ENCODE measurements at regions not wholly inside any gene's neighbourhood (a gene's known extent, or its start where the extent isn't known, plus 50 kb on each side); places are given as distances from the start of the nearest gene placed in this dataset.

DNA sequence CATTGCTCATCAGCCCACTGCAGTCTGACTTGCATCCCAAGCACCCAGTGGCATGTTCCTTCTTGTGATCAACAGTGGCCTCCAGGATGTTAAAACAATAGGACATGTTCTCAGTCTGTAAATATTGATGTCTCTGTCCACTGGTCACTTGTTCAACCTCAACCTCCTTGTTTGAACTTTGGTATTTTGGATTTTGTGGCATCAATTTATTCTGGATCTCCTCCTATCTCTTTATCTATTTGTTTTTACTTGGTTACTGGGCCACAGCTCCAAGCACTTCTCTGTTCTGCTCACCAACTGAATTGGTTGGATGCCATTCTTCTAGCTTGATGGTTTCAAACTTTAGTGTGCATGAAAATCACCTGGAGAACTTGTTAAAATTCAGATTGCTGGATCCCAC lies 1414.8 kb upstream of the CELF4 start:
- DNase-seq: no peak

DNA sequence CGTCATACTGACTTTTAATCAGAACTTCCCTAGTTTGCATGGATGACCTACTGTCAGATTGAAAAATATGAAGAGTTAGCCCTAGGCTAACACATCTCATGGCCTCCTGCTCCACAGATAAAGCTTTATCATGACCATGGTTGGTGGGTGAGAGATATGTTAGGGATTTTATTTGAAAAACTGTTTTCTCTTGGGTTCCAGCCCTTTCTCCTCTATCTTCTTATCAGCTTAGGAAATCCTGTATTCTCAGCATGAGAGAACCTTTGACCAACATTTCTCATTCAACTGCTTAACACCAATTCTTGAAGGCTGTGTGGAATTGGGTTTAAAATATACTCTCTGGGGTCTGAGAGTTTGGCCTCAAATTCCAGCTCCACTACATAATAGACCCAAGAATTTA lies 1407.0 kb upstream of the CELF4 start:
- no peak for DNase-seq

DNA sequence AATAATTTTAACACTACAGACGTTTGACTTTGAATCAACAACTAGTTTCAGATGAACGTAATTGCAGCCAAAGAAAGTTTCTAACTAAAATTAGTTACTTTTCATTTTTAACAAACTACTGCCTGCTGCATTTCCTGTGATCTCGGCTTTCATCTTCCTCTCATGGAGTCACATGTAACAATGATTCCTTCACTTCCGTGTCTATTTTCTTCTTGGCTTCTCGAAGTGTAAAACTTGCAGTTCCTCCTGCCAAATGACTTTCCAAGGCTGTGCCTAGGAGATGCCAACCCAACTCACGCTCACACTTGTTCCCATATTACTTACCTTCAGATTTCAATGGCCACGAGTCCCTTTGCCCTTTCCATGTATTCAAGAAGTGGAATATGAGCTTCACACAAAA lies 1406.3 kb upstream of the CELF4 start:
- DNase-seq: no peak

DNA sequence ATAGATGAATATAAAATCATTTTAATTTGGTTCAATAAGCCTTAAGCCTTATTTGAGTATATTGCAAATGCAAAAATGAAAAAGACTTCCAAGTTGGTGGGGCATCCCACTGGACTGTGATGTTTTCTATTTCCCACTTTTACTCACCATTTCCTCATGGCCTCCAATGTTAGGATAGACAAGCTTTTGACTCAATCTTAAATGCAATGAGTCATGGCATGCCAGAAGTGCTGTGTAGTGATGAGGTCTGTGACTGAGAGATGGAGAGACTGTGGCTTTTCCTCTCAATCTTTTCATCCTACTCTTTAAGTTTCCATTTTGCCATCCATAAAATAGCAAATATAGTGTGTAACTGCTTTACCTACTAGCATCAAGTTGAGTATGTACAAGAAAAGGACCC lies 1401.2 kb upstream of the CELF4 start:
- no peak for DNase-seq

DNA sequence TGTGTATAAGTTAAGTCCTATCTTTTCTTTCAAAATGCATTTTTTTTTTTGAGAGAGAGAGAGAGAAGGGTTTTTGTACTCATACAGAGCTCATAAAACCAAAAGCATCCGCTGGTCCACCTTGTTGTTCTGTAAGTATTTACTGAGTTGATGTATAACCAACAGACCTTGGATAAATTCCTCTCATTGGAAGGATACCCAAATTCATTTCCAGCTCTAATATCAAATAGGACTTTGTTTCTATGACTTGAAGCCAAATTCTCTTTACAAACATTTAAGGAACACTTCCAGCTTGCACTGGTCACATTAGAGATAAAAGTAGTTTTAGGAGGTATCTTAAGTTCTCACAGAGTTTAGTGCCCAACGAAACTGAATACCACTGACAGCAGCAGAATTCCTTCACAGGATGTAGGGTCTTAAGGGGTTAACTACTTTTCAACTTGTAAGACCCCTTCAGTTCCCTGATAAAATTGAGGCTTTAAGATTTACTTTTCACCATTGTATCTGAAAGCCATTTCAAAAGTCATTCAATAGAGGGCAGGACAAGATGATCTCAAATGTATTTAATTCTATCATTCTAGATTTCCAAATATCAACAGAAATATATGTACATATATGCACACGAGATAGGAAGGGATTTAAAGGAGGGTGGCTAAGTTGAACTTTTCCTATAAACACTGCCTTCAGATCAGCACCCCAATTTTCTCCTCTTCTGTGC lies 1398.5 kb upstream of the CELF4 start:
- no peak for DNase-seq

DNA sequence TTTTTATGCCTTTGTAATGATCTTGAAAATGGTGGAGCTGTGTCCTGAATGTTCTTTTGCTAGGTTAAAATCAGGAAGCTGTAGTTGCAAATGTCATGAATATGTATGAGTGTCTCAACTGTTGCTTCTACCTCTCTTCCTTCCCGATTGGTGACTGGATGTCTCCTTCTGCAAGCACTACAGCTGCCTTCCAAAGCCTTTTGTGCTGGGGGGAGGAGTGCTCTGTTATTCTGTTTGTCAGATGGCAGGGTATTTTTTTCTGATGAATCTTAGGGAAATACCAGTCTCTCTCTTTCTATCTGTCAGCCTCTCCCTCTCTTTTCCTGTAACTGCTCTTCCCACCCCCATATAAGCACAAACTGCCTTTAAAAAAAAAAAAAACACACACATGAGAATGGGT lies 1396.3 kb upstream of the CELF4 start:
- DNase-seq: peak in 1 of 3 experiments; percentile 30

DNA sequence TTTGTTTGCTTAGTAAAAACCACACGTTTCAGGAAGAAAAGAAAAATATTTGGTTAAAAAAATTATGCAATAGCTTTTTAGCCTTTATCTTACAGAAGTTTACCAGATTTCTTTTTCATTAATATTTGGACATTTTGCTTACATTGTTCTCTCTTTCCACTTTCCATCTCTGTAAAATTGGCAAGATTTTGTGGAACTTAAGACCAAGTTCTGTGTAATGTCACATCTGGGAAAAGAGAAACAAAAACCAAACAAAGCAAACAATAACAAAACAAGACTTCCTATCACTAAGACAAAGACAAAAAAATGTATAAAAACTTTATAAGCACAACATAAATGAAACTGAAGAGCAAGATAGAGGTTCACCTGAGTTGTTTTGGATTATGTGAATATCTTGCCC lies 1392.1 kb upstream of the CELF4 start:
- no peak for DNase-seq

DNA sequence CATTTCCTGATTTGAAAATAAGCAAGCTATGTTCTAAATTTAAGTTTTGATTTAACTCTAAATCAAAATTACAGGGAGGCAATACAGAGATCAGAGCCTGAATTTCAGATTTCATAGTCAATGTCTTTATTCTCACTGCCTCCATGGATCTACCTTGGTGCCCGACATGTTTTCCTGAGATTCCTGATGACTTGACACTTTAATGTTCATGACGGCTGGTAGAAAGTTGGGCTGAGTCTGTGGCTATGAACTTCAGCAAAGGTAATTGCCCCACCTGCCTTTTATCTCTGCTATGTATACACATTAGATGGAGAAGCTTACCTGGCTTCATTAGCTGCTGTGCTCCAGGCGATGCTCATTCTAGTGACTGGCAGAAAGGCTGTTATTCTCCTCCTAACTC lies 1390.5 kb upstream of the CELF4 start:
- DNase-seq: peak in 2 of 3 experiments; percentile 13 to 59

DNA sequence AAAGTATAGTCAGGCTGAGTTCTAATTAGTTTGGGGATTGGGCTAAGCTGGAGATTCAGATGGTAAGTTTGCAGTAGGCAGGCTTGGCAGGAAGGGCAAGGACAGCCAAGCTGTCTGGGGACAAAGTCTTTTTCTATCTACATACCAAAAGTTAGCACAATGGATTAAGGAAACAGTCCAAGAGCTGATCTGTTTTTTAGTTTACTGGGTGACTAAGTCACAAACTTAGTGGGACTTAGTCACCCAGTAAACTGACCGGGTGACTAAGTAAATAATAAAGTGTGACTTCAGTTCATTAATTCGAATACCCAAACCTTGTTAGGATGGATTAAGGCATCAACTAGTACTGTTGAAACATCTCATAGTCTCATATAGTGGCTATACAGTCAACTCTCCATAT lies 1386.0 kb upstream of the CELF4 start:
- no peak for DNase-seq

DNA sequence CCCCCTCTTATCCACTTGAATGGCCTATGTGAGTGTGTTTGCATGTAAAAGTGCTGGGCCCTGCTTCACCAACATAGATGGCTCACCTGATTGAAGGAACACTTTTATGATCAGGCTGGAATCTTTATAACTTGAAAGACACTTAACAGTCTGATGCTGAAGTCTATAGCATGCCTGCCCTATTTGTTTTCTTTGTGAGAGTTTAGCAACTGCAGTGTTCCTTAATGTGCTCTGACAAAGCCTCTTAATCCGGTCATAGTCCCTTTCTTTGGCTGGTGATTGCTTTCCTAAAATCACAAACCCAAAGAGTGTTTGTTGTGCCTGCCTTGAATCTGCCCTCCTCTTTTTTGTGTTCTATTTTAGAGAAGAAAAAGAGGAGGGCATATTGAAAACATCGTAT lies 1382.8 kb upstream of the CELF4 start:
- no peak for DNase-seq

DNA sequence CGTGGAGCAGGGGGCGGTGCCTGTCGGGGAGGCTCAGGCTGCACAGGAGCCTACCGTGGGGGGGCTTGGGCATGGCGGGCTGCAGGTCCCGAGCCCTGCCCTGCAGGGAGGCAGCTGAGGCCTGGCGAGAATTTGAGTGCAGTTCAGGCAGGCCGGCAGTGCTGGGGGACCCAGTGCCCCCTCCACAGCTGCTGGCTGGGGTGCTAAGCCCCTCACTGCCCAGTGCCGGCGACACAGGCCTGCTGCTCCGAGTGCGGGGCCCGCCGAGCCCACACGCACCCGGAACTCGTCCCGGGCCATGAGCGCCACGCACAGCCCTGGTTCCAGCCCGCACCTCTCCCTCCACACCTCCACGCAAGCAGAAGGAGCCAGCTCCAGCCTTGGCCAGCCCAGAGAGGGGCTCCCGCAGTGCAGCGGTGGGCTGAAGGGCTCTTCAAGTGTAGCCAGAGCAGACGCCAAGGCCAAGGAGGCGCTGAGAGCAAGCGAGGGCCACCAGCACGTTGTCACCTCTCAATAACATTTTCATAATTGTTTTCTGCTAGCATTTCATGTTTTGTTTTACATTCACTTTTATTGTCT lies 1378.9 kb upstream of the CELF4 start:
- DNase-seq: no peak

DNA sequence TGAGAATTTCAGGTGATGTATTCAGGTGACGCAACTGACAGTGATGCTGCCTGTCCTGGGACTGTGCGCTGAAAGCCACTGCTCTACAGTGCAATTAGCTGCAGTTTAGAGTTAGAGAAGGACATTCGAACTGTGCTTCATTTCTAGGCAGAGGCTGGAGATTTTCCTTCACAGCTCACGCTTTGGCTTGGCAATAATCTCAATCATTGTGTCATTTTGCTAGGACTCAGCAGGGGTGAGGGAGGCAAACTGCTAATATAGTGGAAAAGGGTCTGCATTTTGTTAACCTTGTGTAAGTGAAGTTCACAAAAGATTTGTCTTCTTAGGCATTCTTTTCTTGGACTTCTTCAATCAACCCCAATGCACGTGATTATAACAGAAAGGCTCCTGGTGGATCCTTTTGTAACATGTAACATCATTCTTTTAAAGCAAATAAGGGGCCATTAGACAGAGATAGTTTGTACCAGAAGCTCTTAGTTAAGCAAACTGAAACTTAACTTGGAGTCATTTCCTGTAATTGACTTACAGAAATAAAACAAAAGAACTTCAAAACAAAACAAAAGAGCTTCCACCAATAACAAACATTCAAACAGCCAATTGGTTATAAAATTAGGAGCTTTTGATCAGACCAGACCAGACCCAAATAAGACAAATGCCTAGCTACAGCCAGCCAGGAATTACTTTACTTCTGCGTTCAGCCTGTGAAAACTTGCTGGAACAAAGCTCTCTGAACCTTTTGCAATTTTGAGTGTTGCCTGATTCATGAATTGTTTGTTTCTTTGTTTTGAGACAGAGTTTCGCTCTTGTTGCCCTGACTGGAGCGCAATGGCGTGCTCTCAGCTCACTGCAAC lies 1376.3 kb upstream of the CELF4 start:
- no peak for DNase-seq

DNA sequence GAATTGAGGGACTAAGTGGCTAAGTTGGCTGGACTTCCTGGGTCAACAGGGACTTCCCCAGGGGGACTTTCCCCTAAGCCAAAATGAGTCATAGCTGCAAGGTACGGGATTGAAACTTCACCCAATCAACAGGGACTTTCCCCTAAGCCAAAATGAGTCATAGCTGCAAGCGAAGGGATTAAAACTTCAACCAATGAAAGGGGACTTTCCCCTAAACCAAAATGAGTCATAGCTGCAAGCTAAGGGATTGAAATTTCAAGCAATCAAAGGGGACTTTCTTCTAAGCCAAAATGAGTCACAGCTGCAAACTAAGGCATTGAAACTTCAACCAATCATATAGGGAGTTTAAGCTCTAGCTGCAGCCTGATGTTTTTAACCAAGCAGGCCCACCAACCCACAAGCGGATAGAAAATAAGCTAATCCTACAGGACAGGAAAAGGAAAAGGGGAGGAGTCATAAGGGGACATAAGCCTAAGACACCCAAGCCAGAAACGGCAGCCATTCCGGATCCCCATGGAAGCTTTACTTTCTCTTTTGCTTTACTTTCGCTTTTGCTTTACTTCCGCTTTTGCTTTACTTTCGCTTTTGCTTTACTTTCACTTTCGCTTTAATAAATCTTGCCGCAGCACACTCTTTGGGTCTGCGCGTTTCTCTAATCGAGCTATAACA lies 1375.4 kb upstream of the CELF4 start:
- DNase-seq: no peak

DNA sequence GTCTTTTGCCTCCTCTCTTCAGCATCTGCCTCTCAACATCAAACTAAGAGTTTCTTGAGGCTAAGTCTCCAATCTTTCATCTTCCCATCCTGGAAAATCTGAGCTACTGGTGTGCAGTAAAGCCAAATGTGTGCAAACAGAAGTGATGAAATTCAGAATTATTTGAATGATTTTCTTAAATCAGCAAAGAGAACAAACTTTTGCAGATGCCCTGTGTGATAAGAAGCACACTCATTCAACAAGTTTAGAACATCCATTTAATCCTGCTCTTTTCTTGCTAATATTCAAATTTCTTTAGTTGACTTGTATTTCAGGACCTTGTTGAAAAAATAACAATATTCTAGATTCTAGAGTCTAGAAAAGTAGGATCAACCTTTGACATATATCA lies 1374.9 kb upstream of the CELF4 start:
- DNase-seq: no peak

DNA sequence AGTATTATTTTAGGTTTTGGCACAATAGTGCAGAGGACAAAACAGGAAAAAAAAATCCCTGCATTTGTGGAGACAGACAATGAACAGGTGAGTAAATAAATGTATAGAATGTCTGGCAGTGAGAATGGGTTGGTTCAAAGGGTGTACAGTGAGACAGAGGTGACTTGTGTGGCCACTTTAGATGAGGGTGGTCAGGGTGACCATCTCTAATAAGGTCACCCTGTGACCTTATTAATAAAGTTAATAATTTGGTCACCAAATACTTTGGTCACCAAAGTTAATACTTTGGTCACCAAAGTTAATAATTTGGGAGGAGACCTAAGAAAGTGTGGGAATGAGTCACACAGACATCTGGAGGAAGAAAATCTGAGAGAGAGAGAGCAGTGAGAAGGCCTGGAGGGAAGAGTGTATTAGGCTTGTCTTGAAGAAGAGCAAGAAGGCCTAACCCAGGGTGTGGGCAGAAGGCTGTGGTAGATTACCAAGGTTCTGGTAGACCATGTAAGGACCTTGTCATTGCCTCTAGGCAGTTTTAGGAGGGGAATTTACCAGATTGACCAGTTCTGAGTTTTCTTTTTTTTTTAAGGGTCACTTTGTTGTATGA lies 1368.4 kb upstream of the CELF4 start:
- no peak for DNase-seq

DNA sequence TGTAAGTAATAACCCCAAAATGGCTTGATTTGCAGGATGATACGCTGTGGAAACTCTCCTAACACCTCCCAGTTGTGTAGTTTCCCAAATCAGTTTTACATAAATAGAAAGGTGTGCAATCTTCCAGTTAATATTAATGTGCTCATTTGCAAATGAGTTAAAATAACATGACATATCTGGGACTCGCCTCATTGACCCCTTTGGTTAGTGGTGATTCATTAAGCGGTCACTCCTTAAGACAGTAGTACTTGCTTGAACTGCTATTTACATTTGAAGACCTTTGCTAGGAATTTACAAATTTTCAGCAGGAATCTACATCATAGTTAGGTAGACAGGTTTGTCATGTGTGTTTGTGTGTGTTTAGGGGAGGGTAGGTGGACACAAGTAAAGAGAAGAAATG lies 1367.7 kb upstream of the CELF4 start:
- no peak for DNase-seq

DNA sequence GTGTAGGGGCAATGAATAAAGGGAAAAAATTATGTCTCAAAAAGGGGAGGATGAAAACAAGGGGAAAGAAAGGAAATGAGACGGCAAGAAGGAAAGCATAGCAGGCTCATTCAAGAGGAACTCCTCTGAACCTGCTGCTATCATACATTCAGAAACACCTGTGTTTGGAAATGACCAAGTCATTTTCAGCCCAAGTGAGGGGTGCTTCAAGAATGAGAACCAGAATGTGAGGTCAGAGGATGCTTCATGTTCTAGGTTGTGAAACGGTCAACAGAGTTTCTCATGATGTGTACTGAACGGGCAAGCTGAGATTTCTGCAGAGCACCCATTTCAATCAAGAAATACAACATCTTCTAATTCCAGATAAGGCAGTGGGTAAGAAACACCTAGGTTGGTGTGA lies 1367.2 kb upstream of the CELF4 start:
- no peak for DNase-seq

DNA sequence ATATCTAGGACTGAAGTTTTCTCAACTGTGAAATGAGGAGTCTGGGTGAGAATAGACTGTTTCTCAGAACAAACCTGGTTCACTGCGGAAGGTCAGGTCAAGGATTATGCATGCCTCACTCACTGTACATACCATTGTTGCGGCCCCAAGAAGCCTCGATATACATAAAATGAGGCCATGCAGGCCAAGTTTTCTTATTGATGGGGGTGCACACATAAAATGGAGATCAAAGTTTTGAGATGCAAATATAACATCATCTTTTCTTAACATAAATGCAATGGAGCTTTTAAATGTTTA lies 1366.1 kb upstream of the CELF4 start:
- DNase-seq: no peak

DNA sequence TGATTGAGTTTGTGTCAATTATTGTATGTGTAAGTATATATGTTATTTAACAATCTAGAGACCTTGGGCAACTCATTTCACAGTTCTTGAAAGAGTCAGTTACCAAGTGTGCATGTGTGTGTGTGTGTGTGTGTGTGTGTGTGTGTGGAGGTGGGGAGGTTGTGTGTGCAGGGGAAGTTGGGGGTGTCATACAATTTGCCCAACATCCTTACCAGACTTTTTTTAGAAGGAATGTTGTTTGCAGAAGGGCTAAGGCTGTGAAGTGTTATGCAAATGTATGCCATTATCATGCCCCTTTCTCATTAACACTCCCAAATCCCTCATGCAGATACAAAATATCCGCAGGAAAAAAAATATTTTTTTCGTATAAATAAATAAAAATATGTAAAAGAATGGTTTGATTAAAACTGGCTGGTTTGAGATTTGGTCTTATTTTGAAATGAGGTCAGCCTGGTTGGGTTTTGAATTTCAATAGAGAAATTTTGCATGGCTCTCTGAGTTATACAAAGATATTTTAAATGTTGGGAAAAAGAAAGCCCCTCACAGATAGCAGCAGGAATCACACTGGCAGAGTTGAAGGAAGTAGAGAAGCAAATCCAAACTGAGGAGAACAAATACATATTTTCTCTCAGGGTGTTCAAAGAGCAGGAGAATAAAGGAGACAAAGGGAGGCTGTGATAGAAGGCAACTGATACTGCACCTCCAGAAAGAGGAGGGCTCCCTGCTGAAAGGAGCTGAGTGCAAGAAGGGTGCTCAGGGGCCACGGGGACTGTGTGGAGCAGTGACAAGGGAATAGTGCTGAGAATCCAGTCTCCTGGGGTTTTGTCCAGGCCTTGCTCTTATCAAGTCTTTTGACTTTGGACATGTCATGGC lies 1365.5 kb upstream of the CELF4 start:
- DNase-seq: no peak

DNA sequence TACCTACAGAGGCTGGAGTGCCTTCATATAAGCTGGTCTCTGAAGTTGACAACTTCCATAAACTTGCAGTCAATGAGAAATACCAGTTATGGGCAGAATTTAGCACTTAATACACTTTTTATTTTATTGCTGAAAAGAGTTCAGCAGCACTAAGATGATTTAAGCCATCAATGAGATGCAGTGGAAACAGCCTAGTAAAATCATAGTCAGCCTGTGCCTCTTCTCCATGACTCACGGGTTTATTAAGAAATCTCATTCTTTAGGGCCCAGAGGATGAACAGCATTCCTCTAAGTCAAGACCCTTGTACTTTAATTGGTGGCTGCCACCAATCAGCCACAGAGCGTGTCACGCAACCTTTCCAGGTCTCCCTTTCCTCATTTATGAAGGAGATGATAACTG lies 1357.9 kb upstream of the CELF4 start:
- DNase-seq: peak in 1 of 3 experiments; percentile 47

DNA sequence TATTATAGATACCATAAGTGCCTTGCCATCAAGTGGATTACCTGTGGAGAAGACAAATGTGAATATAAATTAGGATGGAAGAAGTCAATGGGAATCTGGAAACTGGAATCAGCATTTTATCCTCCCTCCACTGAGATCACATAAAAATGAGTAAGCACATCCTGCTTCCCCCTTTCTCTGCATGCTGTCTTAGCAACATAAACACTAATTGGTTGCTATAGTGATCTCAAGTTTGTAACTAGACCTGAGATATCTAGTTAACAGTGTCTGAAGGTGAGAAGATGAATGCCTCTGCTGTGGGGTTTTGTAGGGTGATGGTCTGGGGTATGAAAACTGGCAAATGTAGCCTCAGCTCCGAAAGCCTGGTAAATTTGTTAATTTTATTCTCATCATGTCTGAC lies 1357.5 kb upstream of the CELF4 start:
- DNase-seq: peak; percentile 5 to 77 (median 16)

DNA sequence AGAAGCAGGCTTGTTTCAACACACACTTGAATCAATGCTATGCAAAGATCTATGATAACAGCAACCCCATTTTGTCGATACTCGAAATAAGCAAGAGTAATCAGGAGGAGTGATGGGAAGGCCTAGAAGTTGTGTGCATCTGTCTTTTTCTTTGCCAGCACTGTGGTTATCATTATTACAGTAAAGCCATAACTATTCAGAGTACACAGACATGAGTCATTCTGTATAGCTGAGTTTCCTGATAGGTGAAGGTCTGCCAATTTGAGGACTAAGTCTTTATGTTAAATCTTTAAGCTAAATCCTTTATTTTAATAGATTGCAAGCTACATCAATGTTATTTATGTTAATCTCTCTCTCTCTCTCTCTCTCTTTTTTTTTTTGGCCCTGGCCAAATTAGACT lies 1344.4 kb upstream of the CELF4 start:
- DNase-seq: no peak

Data from NCI-H1417 (cell line).